ENCODE measurements at regions not wholly inside any gene's neighbourhood (a gene's known extent, or its start where the extent isn't known, plus 50 kb on each side); places are given as distances from the start of the nearest gene placed in this dataset.
"Not testable (repeated sequence)": the region's sequence is repeated elsewhere in the genome, so short reads cannot be mapped to it uniquely, and the experiment has no call there.

- not testable (repeated sequence) for TF ChIP-seq CTCF, POLR2A (IDR thresholded peaks at IDR 0.05)
These were observed 248.6 kb upstream of the RHOBTB1 start for GRCh38 chr10:61192589-61192988.

All from right lobe of liver (tissue), 4 donors.